RPMI8226 (cell line): ENCODE measurements at regions not wholly inside any gene's neighbourhood (a gene's known extent, or its start where the extent isn't known, plus 50 kb on each side); places are given as distances from the start of the nearest gene placed in this dataset.

Experiments used
- DNase-seq: peaks from one replicate; pipeline ENCODE4 v3.0.0-alpha.2; 2015

GRCh38 chr18:67379981-67380380, 136.5 kb downstream of the DSEL start:
- no peak for DNase-seq

DNA sequence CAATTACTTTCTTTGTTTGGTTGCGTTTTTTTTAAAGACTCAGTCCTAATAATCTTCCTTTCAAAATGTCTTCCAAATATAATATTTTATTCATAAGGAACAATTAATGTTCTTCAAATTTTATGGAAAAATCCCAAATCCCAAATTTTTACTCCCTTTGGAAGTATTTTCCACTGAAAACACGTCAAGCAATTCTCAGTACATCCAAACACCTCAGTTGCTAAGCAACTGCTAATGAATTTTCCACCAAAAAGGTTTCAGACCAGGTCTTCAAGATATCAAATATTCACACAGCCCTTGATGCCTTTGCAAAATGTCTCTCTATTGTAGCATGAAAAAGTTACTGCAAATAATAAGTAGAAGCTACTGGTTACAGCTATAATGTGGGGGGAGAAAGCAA, 140.1 kb downstream of the DSEL start:
- DNase-seq: no peak

- DNase-seq: no peak
Measured at GRCh38 chr18:67373636-67374035, 142.9 kb downstream of the DSEL start.

DNA sequence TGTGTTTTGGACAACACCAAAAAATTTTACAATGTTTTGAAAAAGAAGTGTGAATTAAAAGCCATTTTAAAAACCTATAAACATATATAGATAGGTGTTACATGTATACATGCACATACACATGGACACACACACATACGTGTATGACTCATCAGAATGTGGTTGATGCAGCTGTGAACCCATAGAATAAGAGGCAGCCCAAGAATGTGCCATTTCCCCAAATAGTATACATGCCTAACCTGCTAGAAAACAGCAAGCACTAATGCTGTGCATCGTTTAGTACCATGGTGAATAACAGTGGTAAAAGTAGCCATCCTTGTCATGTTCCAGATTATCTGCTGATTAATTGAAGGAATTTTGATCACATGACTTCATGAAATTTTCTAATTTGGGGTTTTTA, 149.0 kb downstream of the DSEL start:
- no peak for DNase-seq

DNA sequence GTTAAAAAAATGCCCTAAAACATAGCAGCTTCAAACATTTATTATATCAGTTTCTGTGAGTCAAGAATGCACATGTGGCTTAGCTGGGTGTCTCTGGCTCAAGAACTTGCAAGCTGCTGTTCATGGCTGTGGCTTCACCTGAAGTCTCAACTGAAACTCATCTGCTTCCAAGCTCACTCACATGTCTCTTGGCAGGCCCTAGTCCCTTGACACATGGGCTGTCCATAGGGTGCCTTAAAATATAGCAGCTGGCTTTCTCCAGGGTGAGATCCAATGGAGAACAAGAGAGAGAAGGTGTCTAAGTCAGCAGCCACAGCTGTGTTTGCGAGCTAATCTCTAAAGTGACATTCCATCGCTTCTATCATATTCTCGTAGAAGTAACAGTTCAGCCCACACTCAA, 152.8 kb downstream of the DSEL start:
- DNase-seq: peak; percentile 22

GRCh38 chr18:67362906-67363305, 153.6 kb downstream of the DSEL start:
- no peak for DNase-seq

DNA sequence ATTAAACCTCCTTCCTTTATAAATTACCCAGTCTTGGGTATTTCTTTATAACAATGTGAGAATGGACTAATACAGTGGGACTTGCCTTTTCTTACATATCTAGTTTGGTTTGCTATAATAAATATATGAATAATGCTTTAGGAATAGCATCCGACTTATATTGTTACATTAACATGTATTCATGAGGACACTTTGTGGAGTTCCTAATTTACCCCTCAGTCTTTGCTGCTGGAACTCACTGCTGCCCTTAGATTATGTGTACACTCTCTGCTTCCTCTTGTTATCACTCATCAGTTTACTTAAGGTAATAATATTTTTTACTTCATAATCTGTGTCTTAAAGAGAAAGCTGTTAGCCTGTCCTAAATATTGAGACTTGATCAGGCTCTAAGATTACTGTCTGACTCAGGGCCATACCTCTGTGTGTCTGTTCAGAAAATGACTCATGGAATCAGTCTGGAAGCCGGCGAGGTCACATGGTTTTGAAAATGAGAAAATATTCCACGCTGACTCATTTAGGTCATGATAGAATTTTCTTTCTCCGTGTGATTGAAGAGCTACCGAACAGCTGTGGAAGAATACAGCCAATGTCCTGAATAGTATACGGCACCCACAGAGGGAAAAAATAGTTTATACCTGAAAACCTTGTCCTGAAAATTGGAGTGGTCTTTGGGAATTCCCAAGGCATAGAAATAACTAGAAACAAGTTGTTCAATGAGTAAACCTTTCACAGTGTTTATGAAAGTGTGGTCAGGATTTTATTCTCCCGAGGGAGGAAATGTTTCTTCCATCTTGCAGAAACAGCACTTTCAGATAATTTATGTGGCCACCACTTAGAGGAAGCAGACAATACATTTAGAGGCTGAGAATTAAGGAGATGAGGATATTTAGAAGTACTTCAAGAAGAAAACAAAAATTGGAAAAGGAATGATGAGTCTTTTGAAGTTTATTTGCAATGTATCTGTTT, 156.4 kb downstream of the DSEL start:
- peak; percentile 49 for DNase-seq

DNA sequence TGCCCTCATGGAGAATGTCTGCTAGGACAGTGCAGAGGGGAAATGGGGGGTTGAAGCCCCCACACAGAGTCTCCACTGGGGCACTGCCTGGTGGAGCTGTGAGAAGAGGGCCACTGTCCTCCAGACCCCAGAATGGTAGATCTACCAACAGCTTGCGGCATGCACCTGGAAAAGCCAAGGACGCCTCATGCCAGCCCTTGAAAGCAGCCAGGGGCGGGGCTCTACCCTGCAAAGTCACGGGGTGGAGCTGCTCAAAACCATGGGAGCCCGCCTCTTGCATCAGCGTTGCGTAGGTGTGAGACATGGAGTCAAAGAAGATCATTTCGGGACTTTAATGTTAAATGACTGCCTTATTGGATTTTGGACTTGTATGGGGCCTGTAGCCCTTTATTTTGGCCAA, 157.6 kb downstream of the DSEL start:
- no peak for DNase-seq

- no peak for DNase-seq
Measured at GRCh38 chr18:67354692-67355091, 161.8 kb downstream of the DSEL start.

- no peak for DNase-seq
Measured at GRCh38 chr18:67354091-67354490, 162.4 kb downstream of the DSEL start.

GRCh38 chr18:67347438-67347837, 169.1 kb downstream of the DSEL start:
- no peak for DNase-seq

GRCh38 chr18:67342159-67342558, 174.4 kb downstream of the DSEL start:
- no peak for DNase-seq

DNA sequence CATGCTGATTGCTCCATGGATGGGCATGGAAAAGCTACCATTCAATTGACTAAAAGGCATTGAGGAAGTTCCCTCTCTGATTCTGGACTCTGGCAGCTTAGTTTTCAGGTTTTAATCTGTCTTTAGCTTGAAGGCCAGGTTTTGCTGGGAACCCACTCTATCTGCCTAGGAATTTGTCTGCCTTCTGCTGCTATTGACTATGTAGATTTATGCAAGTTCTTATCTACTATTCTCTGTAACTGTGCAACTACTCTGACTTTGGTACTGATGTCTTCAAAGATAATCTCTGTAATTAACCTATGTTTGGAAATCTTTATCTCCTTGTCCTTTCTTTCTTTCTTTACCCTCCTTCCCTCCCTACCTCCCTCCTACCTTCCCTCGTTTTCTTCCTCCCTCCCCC, 178.8 kb downstream of the DSEL start:
- DNase-seq: no peak

DNA sequence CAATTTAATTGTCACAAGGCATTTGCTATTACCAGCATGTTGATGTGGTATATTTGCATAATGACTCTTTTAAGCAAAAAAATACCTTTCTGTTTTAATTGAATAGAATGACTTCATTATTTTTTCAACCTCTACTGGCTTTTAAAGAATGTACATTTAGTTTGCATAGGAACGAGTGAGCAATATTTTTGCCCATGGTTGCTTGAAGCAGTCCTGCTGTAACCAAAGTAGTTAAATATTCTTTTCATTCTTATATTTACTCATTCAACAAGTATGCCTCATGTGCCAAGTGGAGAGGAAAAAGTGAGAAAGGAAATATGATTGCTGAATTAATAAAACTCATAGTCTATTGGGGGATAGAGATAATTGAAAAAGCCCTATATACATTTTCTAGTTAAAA, 184.7 kb downstream of the DSEL start:
- no peak for DNase-seq

GRCh38 chr18:67319109-67319508, 197.4 kb downstream of the DSEL start:
- DNase-seq: no peak

GRCh38 chr18:67318651-67319050, 197.9 kb downstream of the DSEL start:
- DNase-seq: no peak

DNA sequence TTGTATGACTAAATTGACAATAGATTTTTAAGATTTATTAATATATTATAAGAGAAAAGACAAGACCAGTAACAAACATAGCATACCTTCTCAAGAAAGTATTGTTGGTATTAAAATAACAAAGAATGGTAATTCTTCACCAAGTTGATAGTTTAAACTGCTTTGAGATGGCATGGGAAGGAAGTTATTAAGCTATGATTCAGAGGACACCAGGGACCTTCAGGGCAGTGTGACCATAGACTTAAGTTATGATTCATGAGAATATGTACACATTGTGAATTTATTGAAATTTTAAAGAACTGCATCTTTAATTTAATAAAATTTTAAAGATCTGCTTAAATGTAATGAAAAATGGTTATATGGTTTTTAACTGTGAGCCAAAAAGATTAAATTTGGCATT, 205.7 kb downstream of the DSEL start:
- DNase-seq: no peak

DNA sequence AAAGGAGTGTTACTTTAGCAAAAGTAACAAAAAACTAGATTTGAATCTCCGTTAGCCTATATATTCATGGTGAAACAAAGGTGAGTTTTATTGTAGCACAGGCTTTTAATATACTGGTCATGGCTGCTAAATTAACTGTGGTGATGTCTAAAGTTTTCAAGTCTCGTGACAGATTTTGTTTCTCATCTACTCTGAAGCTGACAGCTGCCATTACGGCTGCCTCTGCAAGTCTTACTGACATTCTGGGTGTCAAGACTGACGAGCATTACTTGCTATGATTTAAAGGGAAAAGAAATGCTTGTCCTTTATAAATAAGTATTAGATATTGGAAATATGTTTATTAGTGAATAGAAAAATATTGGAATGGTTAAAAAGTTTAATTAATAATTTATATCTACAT, 207.7 kb downstream of the DSEL start:
- DNase-seq: no peak

DNA sequence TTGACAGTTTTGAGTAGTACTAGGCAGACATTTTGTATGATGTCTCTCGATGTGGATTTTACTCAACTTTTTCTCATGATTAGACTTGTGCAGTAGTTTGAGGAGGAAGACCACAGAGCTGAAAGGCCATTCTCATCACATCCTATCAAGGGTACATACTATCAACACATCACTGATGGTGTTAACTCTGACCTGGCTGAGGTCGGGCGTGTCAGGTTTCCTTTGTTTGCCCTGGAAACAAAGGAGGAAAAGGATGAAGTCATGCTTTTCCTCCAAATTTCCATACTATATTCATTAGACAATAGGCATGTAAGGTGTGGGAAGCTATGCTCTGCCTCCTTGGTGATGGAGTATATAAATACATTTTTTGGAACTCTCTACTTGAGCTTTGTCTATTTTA, 211.1 kb downstream of the DSEL start:
- DNase-seq: no peak

DNA sequence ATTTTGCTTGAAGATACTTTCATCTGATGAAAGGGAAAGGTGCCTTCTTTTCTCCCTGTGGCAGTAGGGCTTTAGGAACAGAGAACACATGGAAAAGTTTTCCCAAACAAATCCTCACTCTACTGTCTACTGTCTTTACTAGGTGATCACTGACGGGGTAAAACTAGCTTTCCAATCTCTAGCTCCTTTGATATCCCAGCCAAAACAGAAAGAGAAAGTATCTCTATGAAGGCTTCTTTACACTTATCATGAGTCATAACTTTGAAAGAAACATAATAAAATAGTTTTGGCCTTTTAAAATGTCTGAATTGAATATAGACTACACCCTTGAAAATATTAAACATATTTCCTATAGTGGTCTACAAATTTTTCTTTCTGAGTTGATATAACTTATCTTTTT, 214.5 kb downstream of the DSEL start:
- DNase-seq: no peak

- DNase-seq: no peak
Measured at GRCh38 chr18:67301592-67301991, 214.9 kb downstream of the DSEL start.

GRCh38 chr18:67300498-67300897, 216.0 kb downstream of the DSEL start:
- peak; percentile 7 for DNase-seq

DNA sequence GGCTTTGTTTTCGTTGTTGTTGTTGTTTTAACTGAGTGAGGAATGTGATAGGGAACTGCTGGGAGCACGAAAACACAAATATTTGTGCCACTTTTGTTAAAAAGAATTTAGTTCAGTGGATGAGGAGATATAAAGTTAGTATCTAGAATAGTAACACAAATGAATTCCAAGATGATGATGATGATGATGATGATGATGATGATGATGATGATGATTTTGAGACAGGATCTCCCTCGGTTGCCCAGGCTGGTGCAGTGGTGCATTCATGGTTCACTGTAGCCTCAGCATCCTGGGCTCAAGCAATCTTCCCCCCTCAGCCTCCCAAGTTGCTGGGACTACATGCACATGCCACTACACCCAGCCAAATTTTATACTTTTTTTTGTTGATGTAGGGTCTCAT, 223.7 kb downstream of the DSEL start:
- no peak for DNase-seq

DNA sequence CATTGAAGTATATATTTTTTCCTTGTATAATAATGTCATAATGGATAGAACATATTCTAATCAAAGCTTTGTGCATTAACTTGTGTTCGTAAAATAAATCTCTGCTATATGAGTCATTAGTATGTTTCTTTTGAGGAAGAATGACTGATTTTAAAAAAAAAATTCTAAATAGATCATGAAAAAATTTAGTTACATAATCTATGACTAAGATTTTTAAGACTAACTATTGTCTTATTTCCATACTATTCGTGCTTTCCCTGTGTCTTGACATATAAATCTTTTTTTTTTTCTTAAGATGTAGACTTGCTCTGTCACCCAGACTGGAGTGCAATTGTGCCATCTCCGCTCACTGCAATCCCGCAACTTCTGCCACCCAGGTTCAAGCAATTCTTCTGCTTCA, 226.1 kb downstream of the DSEL start:
- DNase-seq: no peak

DNA sequence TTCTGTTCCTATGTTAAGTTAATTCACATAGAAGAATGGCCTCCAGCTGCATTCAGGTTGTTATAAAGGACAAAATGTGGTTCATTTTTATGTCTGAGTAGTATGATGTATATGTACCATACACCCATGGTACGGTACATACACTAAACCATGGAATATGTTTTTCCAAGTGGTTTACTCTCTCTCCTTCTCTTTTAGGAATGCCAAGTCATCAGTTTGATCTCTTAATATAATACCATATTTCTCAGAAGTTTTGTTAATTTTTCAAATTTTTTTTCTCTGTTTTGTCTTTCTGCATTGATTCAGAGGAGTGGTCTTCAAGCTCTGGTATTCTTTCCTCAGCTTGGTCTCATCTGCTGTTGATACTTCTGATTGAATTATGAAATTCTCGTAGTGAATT, 230.9 kb downstream of the DSEL start:
- no peak for DNase-seq
